Esophagus squamous epithelium (tissue), 5 donors: ENCODE measurements at regions not wholly inside any gene's neighbourhood (a gene's known extent, or its start where the extent isn't known, plus 50 kb on each side); places are given as distances from the start of the nearest gene placed in this dataset.

ENCODE experiments used
- DNase-seq: peaks from one replicate; lab custom pipeline; 2025; lab: John Stamatoyannopoulos, UW
- H3K27ac ChIP-seq, 4 donors: fragments of 200-600 bp; sonication (generic); one replicate each; pipeline ENCODE4 v1.5.1; 2016 to 2019; ENCODE audit warnings: mild to moderate bottlenecking in 1 of 4
- H3K27me3 ChIP-seq, 4 donors: fragments of 200-600 bp; sonication (generic); 1 replicate in 3 of 4; 2 replicates in 1 of 4; pipeline versions ENCODE4 v1.5.1 to v1.6.0; 2017 to 2021; ENCODE audit warnings: antibody characterized with exemption in 1 of 4
- H3K36me3 ChIP-seq, 3 donors: fragments of 200-600 bp; sonication (generic); one replicate each; pipeline ENCODE4 v1.5.1; 2016 to 2019
- H3K4me1 ChIP-seq, 3 donors: fragments of 200-600 bp; sonication (generic); one replicate each; pipeline ENCODE4 v1.5.1; 2017 to 2019
- H3K4me3 ChIP-seq, 4 donors: fragments of 200-600 bp; sonication (generic); 1 replicate in 3 of 4; 2 replicates in 1 of 4; pipeline ENCODE4 v1.5.1; 2016 to 2019; ENCODE audit warnings: mild to moderate bottlenecking in 2 of 4, moderate library complexity in 1 of 4
- H3K9me3 ChIP-seq, 3 donors: fragments of 200-600 bp; sonication (generic); one replicate each; pipeline ENCODE4 v1.5.1; 2016 to 2019
- POLR2A ChIP-seq, 4 donors: fragments of 450-650 bp; IDR thresholded peaks; one replicate each; pipeline ENCODE4 v1.6.1; 2017; ENCODE audit warnings: antibody characterized with exemption in 4 of 4, mild to moderate bottlenecking in 4 of 4, moderate library complexity in 3 of 4
- WGBS, 2 donors: methylation state at CpG; one replicate each; pipeline ENCODE4 v1.1.5; 2018; 5-methylcytosine and 5-hydroxymethylcytosine counted together
- intact Hi-C: fragments of 100-400 bp; cut with DNase I; formaldehyde crosslinking; loops from one replicate; pipeline ENCODE4 v1.15.0; 2022
- TF ChIP-seq, protein P1 (sequence below), 6 experiments: fragments of 450-650 bp in 4 of 6; fragments of 200-600 bp in 2 of 6; sonication (generic) in 2 of 6; IDR thresholded peaks; one replicate each; pipeline ENCODE4 v1.5.1; 2016 to 2019; ENCODE audit warnings: antibody characterized with exemption in 6 of 6, mild to moderate bottlenecking in 4 of 6, moderate library complexity in 4 of 6
- donor health status: DM: yes; HTN: yes; CAD: no.

DNA sequence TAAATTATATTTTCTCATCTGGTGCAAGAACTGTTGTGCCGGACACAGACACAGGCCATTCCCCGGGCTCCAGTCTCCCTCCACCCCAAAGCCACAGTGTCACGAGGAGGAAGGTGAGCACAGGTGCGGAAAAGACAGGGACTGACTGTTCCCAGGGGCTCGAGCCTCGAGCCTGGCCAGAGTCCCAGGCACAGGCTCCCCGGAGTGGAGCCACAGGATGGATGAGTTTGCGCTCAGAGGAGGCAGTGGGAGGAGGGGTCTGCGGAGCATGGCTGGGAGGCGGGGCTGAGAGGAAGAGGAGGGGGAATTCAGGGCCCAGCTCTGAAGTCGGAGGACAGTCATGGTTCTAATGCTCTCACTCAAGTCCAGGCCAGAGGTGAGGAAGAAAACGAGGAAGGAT, 284.8 kb downstream of the SMOC2 start:
- no peak for DNase-seq
- Histone ChIP-seq H3K36me3 (no peaks in the 10 kb centered on the region), H3K4me3 (no peak overlapping the region), H3K4me1 (no peaks in the 10 kb centered on the region), H3K27me3 (peaks cover 0 to 3% (median 0%) of the 10 kb centered on the region in 4 donors), H3K27ac (no peak overlapping the region), H3K9me3 (no peaks in the 10 kb centered on the region)
- 62 to 65% methylated on average over 8 to 12 of the region's 12 CpGs for WGBS, 2 donors
- intact Hi-C loops: no loop called here
- TF ChIP-seq, protein P1, sequence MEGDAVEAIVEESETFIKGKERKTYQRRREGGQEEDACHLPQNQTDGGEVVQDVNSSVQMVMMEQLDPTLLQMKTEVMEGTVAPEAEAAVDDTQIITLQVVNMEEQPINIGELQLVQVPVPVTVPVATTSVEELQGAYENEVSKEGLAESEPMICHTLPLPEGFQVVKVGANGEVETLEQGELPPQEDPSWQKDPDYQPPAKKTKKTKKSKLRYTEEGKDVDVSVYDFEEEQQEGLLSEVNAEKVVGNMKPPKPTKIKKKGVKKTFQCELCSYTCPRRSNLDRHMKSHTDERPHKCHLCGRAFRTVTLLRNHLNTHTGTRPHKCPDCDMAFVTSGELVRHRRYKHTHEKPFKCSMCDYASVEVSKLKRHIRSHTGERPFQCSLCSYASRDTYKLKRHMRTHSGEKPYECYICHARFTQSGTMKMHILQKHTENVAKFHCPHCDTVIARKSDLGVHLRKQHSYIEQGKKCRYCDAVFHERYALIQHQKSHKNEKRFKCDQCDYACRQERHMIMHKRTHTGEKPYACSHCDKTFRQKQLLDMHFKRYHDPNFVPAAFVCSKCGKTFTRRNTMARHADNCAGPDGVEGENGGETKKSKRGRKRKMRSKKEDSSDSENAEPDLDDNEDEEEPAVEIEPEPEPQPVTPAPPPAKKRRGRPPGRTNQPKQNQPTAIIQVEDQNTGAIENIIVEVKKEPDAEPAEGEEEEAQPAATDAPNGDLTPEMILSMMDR (IDR thresholded peaks at IDR 0.05): no peak
- TF ChIP-seq POLR2A (IDR thresholded peaks at IDR 0.05): no peak

- Histone ChIP-seq H3K27ac (no peak overlapping the region), H3K4me3 (no peak overlapping the region), H3K9me3 (no peaks in the 10 kb centered on the region), H3K27me3 (peaks cover 0 to 3% (median 0%) of the 10 kb centered on the region in 4 donors), H3K4me1 (no peaks in the 10 kb centered on the region), H3K36me3 (no peaks in the 10 kb centered on the region)
- intact Hi-C loops: no loop called here
- TF ChIP-seq, protein P1 (IDR thresholded peaks at IDR 0.05): no peak
- TF ChIP-seq POLR2A (IDR thresholded peaks at IDR 0.05): no peak
- 63 to 74% methylated on average over 6 to 8 of the region's 10 CpGs for WGBS, 2 donors
- no peak for DNase-seq
Measured at GRCh38 chr6:168724669-168725570, 283.9 kb downstream of the SMOC2 start.

DNA sequence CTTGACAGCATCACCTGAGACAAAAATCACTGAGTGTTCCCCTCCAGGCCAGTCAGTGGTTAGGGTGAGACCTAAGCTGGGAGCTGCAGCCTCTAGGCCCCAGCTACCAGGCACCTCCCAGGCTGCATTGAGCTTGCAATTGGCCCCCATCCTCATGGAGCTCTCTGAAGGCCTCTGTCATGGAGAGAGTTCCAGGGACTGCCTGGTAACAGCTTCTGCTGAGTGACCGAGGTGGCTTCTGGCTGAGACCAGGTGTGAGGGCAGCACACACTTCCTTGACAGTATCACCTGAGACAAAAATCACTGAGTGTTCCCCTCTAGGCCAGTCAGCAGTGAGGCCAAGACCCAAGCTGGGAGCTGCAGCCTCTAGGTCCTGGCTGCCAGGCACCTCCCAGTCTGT, 283.0 kb downstream of the SMOC2 start:
- TF ChIP-seq, protein P1 (IDR thresholded peaks at IDR 0.05): no peak
- TF ChIP-seq POLR2A (IDR thresholded peaks at IDR 0.05): no peak
- Histone ChIP-seq H3K4me1 (no peaks in the 10 kb centered on the region), H3K27me3 (peaks cover 0 to 3% (median 0%) of the 10 kb centered on the region in 4 donors), H3K36me3 (no peaks in the 10 kb centered on the region), H3K27ac (no peak overlapping the region), H3K9me3 (no peaks in the 10 kb centered on the region), H3K4me3 (no peak overlapping the region)
- intact Hi-C loops: no loop called here
- 78% methylated on average over 1 of the region's 1 CpG; no CpG with 5 or more reads in 1 of the 2 donors for WGBS, 2 donors
- no peak for DNase-seq

- H3K27me3 ChIP-seq: peaks cover 0 to 3% (median 0%) of the 10 kb centered on the region in 4 donors
- intact Hi-C loops: no loop called here
- TF ChIP-seq, protein P1 (IDR thresholded peaks at IDR 0.05): no peak
- no peak for TF ChIP-seq POLR2A (IDR thresholded peaks at IDR 0.05)
- no peaks in the 10 kb centered on the region for H3K36me3 ChIP-seq
- H3K9me3 ChIP-seq: no peaks in the 10 kb centered on the region
- no peaks in the 10 kb centered on the region for H3K4me1 ChIP-seq
- DNase-seq: no peak
- no peak overlapping the region for H3K4me3 ChIP-seq
- H3K27ac ChIP-seq: no peak overlapping the region
- 75 to 89% methylated on average over 3 to 4 of the region's 4 CpGs for WGBS, 2 donors
Measured at GRCh38 chr6:168722397-168722796, 281.4 kb downstream of the SMOC2 start.

DNA sequence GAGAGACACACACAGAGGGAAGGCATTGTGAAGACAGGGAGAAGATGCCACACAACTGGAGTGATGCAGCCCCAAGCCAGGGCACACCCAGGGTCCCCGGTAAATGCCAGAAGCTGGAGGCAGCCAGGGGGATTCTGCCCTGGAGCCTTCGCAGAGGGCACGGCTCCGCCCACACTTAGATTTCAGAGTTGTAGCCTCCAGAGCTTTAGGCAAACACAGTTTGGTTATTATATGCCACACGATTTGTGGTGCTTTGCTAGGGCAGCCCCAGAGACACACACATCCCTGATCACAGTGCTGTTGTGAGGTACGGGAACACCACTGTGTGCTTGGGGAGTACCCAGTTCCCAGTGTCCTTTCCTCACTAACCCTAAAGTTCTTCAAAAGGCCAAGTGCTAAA, 280.6 kb downstream of the SMOC2 start:
- H3K27me3 ChIP-seq: peaks cover 0 to 3% (median 0%) of the 10 kb centered on the region in 4 donors

More for the DNA sequence above, 280.6 kb downstream of the SMOC2 start:
- H3K4me1 ChIP-seq: no peaks in the 10 kb centered on the region
- 67 to 69% methylated on average over 4 to 5 of the region's 6 CpGs for WGBS, 2 donors
- no peak overlapping the region for H3K4me3 ChIP-seq
- no peak for DNase-seq
- no peaks in the 10 kb centered on the region for H3K9me3 ChIP-seq
- H3K36me3 ChIP-seq: no peaks in the 10 kb centered on the region
- H3K27ac ChIP-seq: no peak overlapping the region
- intact Hi-C loops: no loop called here
- TF ChIP-seq, protein P1 (IDR thresholded peaks at IDR 0.05): no peak
- no peak for TF ChIP-seq POLR2A (IDR thresholded peaks at IDR 0.05)
